ENCODE measurements at regions not wholly inside any gene's neighbourhood (a gene's known extent, or its start where the extent isn't known, plus 50 kb on each side); places are given as distances from the start of the nearest gene placed in this dataset.

DNA sequence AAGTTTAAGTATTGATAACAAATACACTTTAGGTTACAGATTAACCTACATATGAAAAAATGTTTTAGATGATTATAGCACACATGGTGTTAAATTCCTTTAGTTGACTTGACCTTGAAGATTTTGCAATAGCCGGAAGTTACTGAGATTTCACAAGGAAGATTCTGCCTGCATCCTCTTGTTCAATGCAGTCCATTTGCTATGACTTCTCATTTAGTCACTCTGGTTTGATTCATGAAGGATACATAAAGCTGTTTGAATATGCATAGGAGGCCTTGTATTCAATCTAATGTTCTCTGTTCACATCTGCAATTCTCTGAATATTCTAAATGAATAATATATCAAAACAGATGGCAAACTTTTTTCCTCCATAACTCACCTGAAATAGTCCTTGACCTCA is 870.2 kb upstream of the GOT2 start:
- TF ChIP-seq TAF1 (IDR thresholded peaks at IDR 0.05; ENCODE audit: borderline replicate concordance, low read depth, low read length) (no peak), POLR2AphosphoS5 (IDR thresholded peaks at IDR 0.05; ENCODE audit: low read depth, low read length) (no peak)

Data from GM12892 (cell line).